Brain microvascular endothelial cell (primary cell): ENCODE measurements at regions not wholly inside any gene's neighbourhood (a gene's known extent, or its start where the extent isn't known, plus 50 kb on each side); places are given as distances from the start of the nearest gene placed in this dataset.

ENCODE experiments used
- DNase-seq: peaks from one replicate; pipeline ENCODE4 v3.0.0-alpha.2; 2020
- H3K27ac ChIP-seq: fragments of 250-450 bp; sonication (Bioruptor Pico); 2 replicates; pipeline ENCODE4 v1.5.1; 2020; ENCODE audit warnings: mild to moderate bottlenecking, moderate library complexity
- H3K27me3 ChIP-seq: fragments of 250-450 bp; sonication (Bioruptor Pico); replicated peaks from 2 replicates; pipeline ENCODE4 v1.5.1; 2020; ENCODE audit warnings: mild to moderate bottlenecking
- H3K36me3 ChIP-seq: fragments of 250-450 bp; sonication (Bioruptor Pico); replicated peaks from 2 replicates; pipeline ENCODE4 v1.5.1; 2020; ENCODE audit warnings: mild to moderate bottlenecking
- H3K4me3 ChIP-seq: 2 replicates; pipeline ENCODE4 v1.5.1; 2011; ENCODE audit warnings: low read depth, mild to moderate bottlenecking, control low read depth, low read length, moderate library complexity
- CTCF ChIP-seq: IDR thresholded peaks from 2 replicates; pipeline ENCODE4 v1.5.1; 2011; ENCODE audit warnings: low read depth, mild to moderate bottlenecking, moderate library complexity, low read length, control low read depth, inconsistent platforms; ENCODE audit errors: missing control alignments
- in situ Hi-C: cut with HindIII; loops from 2 replicates; pipeline ENCODE4 v1.10.0; 2017; ENCODE audit warnings: low sequenced_read_pairs, low pct_ligation_motif_present

GRCh38 chr16:5479926-5480325 is 382.3 kb upstream of the EEF2KMT start:
- in situ Hi-C loops: no loop called here
- H3K36me3 ChIP-seq: no peaks in the 10 kb centered on the region
- no peak for DNase-seq
- no peak for TF ChIP-seq CTCF
- H3K27ac ChIP-seq: no peak overlapping the region
- no peak overlapping the region for H3K4me3 ChIP-seq
- H3K27me3 ChIP-seq: no peaks in the 10 kb centered on the region

GRCh38 chr16:5478036-5478435 is 380.4 kb upstream of the EEF2KMT start:
- in situ Hi-C loops: no loop called here
- Histone ChIP-seq H3K27me3 (no peaks in the 10 kb centered on the region), H3K27ac (no peak overlapping the region), H3K36me3 (no peaks in the 10 kb centered on the region), H3K4me3 (no peak overlapping the region)
- no peak for DNase-seq
- no peak for TF ChIP-seq CTCF

- in situ Hi-C loops: no loop called here
- no peak for TF ChIP-seq CTCF
Observed at GRCh38 chr16:5477251-5477650, 379.7 kb upstream of the EEF2KMT start.

GRCh38 chr16:5472552-5472951 is 375.0 kb upstream of the EEF2KMT start:
- Histone ChIP-seq H3K27me3 (no peaks in the 10 kb centered on the region), H3K27ac (no peak overlapping the region), H3K36me3 (no peaks in the 10 kb centered on the region), H3K4me3 (no peak overlapping the region)
- no peak for TF ChIP-seq CTCF
- in situ Hi-C loops: no loop called here
- no peak for DNase-seq

More at GRCh38 chr16:5477251-5477650, 379.7 kb upstream of the EEF2KMT start:
- Histone ChIP-seq H3K36me3 (no peaks in the 10 kb centered on the region), H3K27me3 (no peaks in the 10 kb centered on the region), H3K27ac (no peak overlapping the region), H3K4me3 (no peak overlapping the region)
- no peak for DNase-seq

GRCh38 chr16:5468488-5468887 is 370.9 kb upstream of the EEF2KMT start:
- H3K27me3 ChIP-seq: no peaks in the 10 kb centered on the region
- DNase-seq: no peak
- H3K27ac ChIP-seq: no peak overlapping the region
- TF ChIP-seq CTCF: no peak
- no peaks in the 10 kb centered on the region for H3K36me3 ChIP-seq
- in situ Hi-C loops: no loop called here
- H3K4me3 ChIP-seq: no peak overlapping the region

GRCh38 chr16:5467552-5467951 is 370.0 kb upstream of the EEF2KMT start:
- Histone ChIP-seq H3K36me3 (no peaks in the 10 kb centered on the region), H3K27me3 (no peaks in the 10 kb centered on the region), H3K27ac (no peak overlapping the region), H3K4me3 (no peak overlapping the region)
- DNase-seq: no peak
- TF ChIP-seq CTCF: no peak
- in situ Hi-C loops: no loop called here
